Duodenal mucosa (tissue), 2 donors: ENCODE measurements at regions not wholly inside any gene's neighbourhood (a gene's known extent, or its start where the extent isn't known, plus 50 kb on each side); places are given as distances from the start of the nearest gene placed in this dataset.

Experiments
- H3K27ac ChIP-seq: one replicate; pipeline ENCODE4 v1.7.0; 2013; ENCODE audit warnings: low read depth, low read length
- H3K27me3 ChIP-seq, 2 donors: one replicate each; pipeline ENCODE4 v1.7.0; 2013; ENCODE audit warnings: low read length in 2 of 2, control low read depth in 1 of 2; ENCODE audit not compliant: insufficient read depth in 2 of 2, control insufficient read depth in 1 of 2
- H3K36me3 ChIP-seq, 2 donors: one replicate each; pipeline ENCODE4 v1.7.0; 2013; ENCODE audit warnings: low read length in 2 of 2, control low read depth in 1 of 2; ENCODE audit not compliant: insufficient read depth in 2 of 2, control insufficient read depth in 1 of 2
- H3K4me1 ChIP-seq, 2 donors: one replicate each; pipeline ENCODE4 v1.7.0; 2013; ENCODE audit warnings: low read length in 2 of 2, control low read depth in 1 of 2; ENCODE audit not compliant: insufficient read depth in 2 of 2, control insufficient read depth in 1 of 2
- H3K4me3 ChIP-seq, 2 donors: one replicate each; pipeline ENCODE4 v1.7.0; 2013; ENCODE audit warnings: low read length in 2 of 2, low read depth in 1 of 2
- H3K9ac ChIP-seq, 2 donors: one replicate each; pipeline ENCODE4 v1.7.0; 2013; ENCODE audit warnings: low read length in 2 of 2, low read depth in 1 of 2
- H3K9me3 ChIP-seq, 2 donors: one replicate each; pipeline ENCODE4 v1.7.0; 2013; ENCODE audit warnings: low read length in 2 of 2, control low read depth in 1 of 2; ENCODE audit not compliant: control insufficient read depth in 1 of 2

DNA sequence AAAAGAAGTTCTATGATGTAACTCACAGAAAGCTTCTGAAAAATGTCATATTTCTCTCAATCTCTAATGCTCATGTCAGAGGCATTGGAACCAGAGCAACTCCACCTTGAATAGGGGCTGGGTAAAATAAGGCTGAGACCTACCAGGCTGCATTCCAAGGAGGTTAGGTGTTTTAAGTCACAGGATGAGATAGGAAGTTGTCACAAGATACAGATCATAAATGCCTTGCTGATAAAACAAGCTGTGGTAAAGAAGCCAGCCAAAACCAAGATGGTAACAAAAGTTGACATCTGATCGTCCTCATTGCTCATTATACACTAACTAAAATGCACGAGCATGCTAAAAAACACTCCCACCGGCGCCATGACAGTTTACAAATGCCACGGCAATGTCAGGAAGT lies 411.1 kb upstream of the GRIA1 start:
- Histone ChIP-seq H3K9ac (no peak overlapping the region), H3K4me3 (no peak overlapping the region), H3K36me3 (no peaks in the 10 kb centered on the region), H3K27me3 (no peaks in the 10 kb centered on the region), H3K9me3 (peaks cover 0 to 5% of the 10 kb centered on the region in 2 donors), H3K27ac (no peak overlapping the region), H3K4me1 (no peaks in the 10 kb centered on the region)

DNA sequence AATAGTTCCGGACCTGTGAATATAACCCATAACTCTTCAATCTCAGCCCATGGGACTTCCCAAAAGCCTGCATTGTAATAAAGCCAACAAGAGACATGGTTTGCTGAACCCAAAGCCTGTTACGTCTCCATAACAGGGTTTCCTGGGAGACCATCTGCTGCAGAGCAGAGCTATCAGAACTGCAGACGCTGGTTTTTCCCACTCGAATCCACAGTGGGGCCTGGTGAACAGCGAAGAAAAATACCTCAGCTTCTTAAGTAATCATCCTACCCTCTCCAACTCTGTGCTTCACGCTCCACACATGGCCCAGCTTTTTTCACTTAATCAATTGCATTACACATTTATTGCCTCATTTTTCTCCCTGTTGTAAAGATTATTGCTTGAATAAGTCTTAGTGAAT lies 409.5 kb upstream of the GRIA1 start:
- Histone ChIP-seq H3K27me3 (no peaks in the 10 kb centered on the region), H3K9me3 (peaks cover 0 to 5% of the 10 kb centered on the region in 2 donors)

DNA sequence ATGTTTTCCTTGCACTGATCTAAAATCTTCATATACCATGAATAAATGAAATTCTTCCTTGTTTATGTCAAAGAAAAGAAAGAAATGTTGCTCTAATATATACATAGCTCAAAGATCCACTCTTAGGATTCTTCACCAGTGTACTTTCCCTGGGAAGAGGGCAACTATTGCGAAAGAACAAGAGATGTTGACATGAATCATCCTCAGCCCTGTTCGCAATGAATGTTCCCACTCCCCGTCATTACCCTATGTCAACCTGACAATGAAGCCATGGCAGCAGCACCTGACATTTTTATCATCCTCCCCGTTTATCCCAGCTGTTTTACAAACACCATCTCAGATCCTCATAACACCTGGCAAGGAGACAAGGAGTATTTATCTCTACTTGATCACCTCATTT lies 409.1 kb upstream of the GRIA1 start:
- H3K4me1 ChIP-seq, result no peaks in the 10 kb centered on the region
- no peak overlapping the region for H3K27ac ChIP-seq
- H3K9ac ChIP-seq, result no peak overlapping the region
- H3K9me3 ChIP-seq, result peaks cover 0 to 5% of the 10 kb centered on the region in 2 donors
- H3K4me3 ChIP-seq, result no peak overlapping the region
- H3K36me3 ChIP-seq, result no peaks in the 10 kb centered on the region
- H3K27me3 ChIP-seq, result no peaks in the 10 kb centered on the region

More for the DNA sequence above, 409.5 kb upstream of the GRIA1 start:
- Histone ChIP-seq H3K4me3 (no peak overlapping the region), H3K27ac (no peak overlapping the region), H3K9ac (no peak overlapping the region), H3K4me1 (no peaks in the 10 kb centered on the region), H3K36me3 (no peaks in the 10 kb centered on the region)

DNA sequence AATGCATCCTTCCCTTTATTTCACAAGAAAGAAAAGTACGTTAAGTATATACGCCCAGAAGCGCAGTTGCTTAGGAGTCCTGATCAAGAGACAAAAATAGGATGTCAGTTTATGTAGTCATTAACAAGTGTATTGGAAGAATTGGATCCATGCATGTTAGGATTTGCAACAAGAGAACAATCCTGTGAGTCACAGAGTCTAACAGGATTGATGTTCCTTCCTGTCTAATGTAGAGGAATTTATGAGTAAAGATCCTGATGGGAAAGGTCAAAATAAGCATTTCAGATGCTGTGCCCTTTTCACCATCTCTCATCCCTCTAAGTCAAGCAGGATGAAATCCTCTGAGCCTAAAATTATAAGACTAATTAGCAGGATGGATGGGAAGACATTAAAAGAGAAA lies 406.0 kb upstream of the GRIA1 start:
- no peak overlapping the region for H3K9ac ChIP-seq
- H3K36me3 ChIP-seq, result no peaks in the 10 kb centered on the region
- H3K9me3 ChIP-seq, result no peaks in the 10 kb centered on the region
- H3K27me3 ChIP-seq, result no peaks in the 10 kb centered on the region
- no peaks in the 10 kb centered on the region for H3K4me1 ChIP-seq
- H3K27ac ChIP-seq, result no peak overlapping the region
- H3K4me3 ChIP-seq, result no peak overlapping the region

DNA sequence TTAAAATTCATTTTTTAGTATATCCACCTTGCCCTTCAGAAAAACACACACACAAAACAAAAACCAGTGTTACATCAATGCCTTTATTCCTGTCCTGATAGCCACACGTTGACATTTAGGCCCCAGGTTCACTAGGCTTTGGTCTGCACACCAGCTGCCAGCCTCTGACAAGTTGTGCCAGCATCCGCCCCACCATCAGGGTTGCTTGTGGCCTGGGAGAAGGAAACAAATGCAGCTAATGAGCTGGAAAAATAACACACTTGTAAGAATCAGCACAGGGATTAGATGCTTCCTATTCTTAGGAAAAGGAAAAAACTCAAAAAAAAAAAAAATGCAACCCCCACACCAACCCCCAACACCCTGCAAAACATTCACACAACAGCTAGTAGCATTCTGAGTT lies 404.0 kb upstream of the GRIA1 start:
- no peak overlapping the region for H3K4me3 ChIP-seq
- H3K4me1 ChIP-seq, result no peaks in the 10 kb centered on the region
- no peak overlapping the region for H3K9ac ChIP-seq
- H3K36me3 ChIP-seq, result no peaks in the 10 kb centered on the region
- no peaks in the 10 kb centered on the region for H3K9me3 ChIP-seq
- H3K27ac ChIP-seq, result no peak overlapping the region
- no peaks in the 10 kb centered on the region for H3K27me3 ChIP-seq

DNA sequence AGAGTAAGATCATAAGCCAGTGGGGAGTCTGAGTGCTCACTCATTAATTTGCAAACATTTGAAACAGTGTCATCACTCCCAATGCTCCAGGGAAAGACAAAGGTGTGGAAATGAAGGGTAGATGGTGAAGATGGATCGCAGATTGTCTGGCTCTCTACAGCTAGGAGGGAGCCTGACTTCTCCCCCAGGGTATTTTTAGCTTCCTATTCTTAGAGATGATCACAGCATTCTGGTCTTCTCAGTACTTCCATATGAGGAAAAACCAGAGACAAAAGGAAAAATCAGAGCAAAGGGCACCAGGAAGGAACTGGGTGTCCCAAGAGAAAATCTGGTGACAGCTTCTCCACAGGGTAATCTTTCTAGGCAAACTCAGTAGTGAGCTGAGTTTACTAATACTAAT lies 401.9 kb upstream of the GRIA1 start:
- Histone ChIP-seq H3K36me3 (no peaks in the 10 kb centered on the region), H3K27me3 (no peaks in the 10 kb centered on the region), H3K4me1 (no peaks in the 10 kb centered on the region), H3K4me3 (no peak overlapping the region), H3K9ac (no peak overlapping the region), H3K9me3 (no peaks in the 10 kb centered on the region), H3K27ac (no peak overlapping the region)

DNA sequence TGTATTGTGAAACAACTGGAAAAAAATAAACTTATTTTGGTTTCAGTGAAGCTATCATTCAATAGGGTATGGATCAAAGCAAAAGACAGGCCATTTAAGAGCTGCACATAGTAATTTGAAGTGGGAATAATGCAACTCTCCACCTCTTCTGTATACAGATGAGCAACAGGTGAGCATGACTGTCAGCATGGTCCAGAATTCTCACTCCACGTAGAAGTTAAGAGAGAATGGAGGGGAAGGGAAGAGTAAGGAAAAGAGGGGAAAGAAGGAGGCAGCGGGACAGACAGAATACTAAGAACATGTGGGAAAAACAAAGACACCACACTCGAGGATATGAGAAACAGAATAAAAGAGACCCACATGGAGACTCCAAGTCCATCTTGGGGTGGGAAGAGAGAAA lies 396.1 kb upstream of the GRIA1 start:
- no peak overlapping the region for H3K4me3 ChIP-seq
- no peak overlapping the region for H3K9ac ChIP-seq
- no peaks in the 10 kb centered on the region for H3K27me3 ChIP-seq
- no peaks in the 10 kb centered on the region for H3K4me1 ChIP-seq
- no peak overlapping the region for H3K27ac ChIP-seq
- no peaks in the 10 kb centered on the region for H3K36me3 ChIP-seq
- no peaks in the 10 kb centered on the region for H3K9me3 ChIP-seq

DNA sequence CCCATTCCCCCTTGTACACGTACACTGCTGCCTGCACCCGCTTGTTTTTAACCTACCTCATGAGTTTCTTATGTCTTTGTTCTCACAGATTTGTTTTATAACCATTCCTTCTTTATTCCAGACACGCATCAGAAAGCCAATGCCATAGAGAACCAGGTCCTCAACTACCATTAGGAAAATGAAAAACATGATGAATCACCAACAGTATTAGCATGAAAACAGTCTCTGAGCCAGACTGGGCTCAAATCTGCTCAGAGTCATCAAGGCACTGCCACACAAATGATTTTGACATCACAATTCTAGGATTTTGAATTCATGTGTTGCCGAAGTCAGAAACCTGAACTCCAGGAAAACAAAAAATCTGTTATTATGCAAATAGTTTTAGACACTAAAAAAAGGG lies 394.1 kb upstream of the GRIA1 start:
- Histone ChIP-seq H3K27ac (no peak overlapping the region), H3K4me3 (no peak overlapping the region), H3K27me3 (no peaks in the 10 kb centered on the region), H3K4me1 (no peaks in the 10 kb centered on the region), H3K36me3 (no peaks in the 10 kb centered on the region), H3K9ac (no peak overlapping the region), H3K9me3 (no peaks in the 10 kb centered on the region)

DNA sequence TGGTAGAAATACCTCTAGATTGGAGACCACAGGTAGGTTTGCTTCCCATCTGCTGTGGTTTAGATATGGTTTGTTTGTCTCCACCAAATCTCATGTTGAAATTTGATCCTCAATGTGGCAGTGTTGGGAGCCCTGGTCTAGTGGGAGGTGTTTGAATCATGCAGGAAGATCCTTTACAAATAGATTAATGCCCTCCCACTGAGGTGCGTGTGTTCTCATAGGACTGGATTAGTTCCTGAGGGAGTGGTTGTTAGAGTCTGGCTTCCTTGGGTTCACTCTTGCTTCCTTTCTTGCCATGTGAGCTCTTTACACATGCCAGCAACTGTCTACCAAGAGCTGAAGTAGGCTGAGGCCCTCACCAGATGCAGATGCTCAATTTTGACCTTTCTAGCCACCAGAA lies 391.1 kb upstream of the GRIA1 start:
- Histone ChIP-seq H3K9me3 (no peaks in the 10 kb centered on the region), H3K27me3 (no peaks in the 10 kb centered on the region)

DNA sequence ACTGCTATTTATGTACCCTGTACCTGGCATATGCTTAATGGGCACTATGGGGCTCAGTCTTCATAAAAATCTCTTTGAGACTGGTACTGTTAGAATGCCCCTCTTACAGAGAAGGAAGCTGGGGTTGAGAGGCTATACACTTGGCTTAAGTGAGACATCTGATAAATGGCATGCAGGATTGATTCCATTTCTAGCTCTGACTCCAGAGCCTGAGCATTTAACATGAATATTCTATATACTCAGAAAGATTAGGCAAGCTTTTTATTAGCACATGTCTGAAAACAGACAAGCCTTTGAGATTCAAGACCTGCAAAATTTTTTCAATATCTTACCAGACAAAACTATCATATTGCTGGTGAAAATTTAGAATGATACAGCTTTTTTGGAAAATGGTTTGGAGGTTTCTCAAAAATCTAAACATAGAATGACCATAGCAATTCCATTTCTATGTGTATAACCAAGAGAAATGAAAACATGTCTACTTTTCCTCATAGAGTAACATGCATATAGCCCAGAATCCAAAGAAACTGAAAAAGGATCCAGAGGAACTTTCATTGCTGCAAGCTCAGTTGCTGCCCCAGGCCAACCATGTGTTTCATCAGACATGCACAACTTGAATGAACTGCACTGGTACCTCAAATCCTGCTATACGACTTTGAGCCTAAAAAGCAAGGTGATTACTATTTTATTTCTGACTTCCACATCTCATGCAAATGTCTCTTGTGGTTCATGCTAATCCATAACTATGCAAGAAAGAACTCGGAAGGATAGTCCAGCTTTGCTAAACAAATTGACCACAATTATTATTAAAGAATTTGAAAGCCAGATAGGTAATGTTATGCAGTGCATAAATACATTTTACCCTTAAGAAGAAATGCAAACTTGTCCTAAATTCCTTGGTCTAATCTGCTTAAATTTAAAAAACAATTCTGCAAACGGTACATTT lies 389.0 kb upstream of the GRIA1 start:
- no peaks in the 10 kb centered on the region for H3K4me1 ChIP-seq
- H3K36me3 ChIP-seq, result no peaks in the 10 kb centered on the region
- no peaks in the 10 kb centered on the region for H3K9me3 ChIP-seq
- H3K9ac ChIP-seq, result no peak overlapping the region
- no peak overlapping the region for H3K27ac ChIP-seq
- H3K4me3 ChIP-seq, result no peak overlapping the region
- H3K27me3 ChIP-seq, result no peaks in the 10 kb centered on the region

More for the DNA sequence above, 391.1 kb upstream of the GRIA1 start:
- Histone ChIP-seq H3K27ac (no peak overlapping the region), H3K36me3 (no peaks in the 10 kb centered on the region), H3K4me1 (no peaks in the 10 kb centered on the region), H3K4me3 (no peak overlapping the region), H3K9ac (no peak overlapping the region)
